ENCODE measurements at regions not wholly inside any gene's neighbourhood (a gene's known extent, or its start where the extent isn't known, plus 50 kb on each side); places are given as distances from the start of the nearest gene placed in this dataset.

DNA sequence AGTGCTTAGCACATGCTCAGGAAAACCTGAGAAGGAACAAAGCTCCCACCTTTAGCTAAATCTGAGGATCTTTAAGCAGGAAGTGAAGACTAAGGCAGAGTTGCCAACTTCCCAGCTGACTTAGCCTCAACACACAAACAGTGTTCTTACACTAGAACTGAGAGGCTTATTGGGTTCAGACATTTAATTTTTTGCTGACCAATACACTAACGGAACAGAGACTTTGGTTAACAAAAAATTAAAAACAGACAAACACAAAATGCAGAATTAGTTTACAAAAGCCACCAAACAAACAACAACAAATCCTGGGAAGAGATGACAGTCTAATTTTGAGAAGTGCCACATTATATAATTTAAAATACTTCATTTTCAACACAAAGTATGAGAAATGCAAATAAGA, 1123.7 kb upstream of the ATXN7L3B start:
- Mint-ChIP-seq H3K36me3 (no peaks in the 10 kb centered on the region), H3K4me3 (no peak overlapping the region), H3K27me3 (no peaks in the 10 kb centered on the region), H3K27ac (no peak overlapping the region), H3K9me3 (peaks cover 8 to 27% (median 27%) of the 10 kb centered on the region in 3 donors), H3K4me1 (no peaks in the 10 kb centered on the region)
- ATAC-seq (replicated peaks in 1 of 4): no peak
- POLR2A ChIA-PET: no interaction called here
- H3K27me3 ChIP-seq (replicated peaks in 1 of 2; ENCODE audit: control insufficient read depth in 2 of 2, extremely low read depth in 1 of 2, insufficient read depth in 2 of 2, low read length in 1 of 2): no peaks in the 10 kb centered on the region
- no peak for DNase-seq
- H3K9me3 ChIP-seq: peaks cover 4% of the 10 kb centered on the region
- no peaks in the 10 kb centered on the region for H3K36me3 ChIP-seq (ENCODE audit: control insufficient read depth in 2 of 2, extremely low read depth in 1 of 2, insufficient read depth in 1 of 2, low read length in 1 of 2)
- H3K4me1 ChIP-seq (ENCODE audit: control insufficient read depth in 1 of 2, extremely low read depth in 1 of 2, insufficient read depth in 2 of 2, low read length in 2 of 2): no peaks in the 10 kb centered on the region
- WGBS (ENCODE audit: insufficient coverage): no CpG with 5 or more reads among the region's 1 CpG
- CTCF ChIA-PET: interaction anchor here in 1 of 2 donors (0.6 kb wide), 1 partner anchor 18 kb away, joined by 4 read pairs; no protein-coding TSS in a partner anchor
- no peak overlapping the region for H3K27ac ChIP-seq (ENCODE audit: low read length)
- no peak overlapping the region for H3K4me3 ChIP-seq (ENCODE audit: control insufficient read depth in 1 of 2, extremely low read depth in 1 of 2, low read length in 1 of 2)

- H3K4me1 ChIP-seq (ENCODE audit: control insufficient read depth in 1 of 2, extremely low read depth in 1 of 2, insufficient read depth in 2 of 2, low read length in 2 of 2): no peaks in the 10 kb centered on the region
- no peak for ATAC-seq (replicated peaks in 1 of 4)
- POLR2A ChIA-PET: no interaction called here
- H3K36me3 Mint-ChIP-seq: no peaks in the 10 kb centered on the region
- H3K9me3 Mint-ChIP-seq: peaks cover 8 to 27% (median 27%) of the 10 kb centered on the region in 3 donors
- no peak overlapping the region for H3K4me3 ChIP-seq (ENCODE audit: control insufficient read depth in 1 of 2, extremely low read depth in 1 of 2, low read length in 1 of 2)
- peaks cover 4% of the 10 kb centered on the region for H3K9me3 ChIP-seq
- no peak overlapping the region for H3K4me3 Mint-ChIP-seq
- DNase-seq: no peak
- CTCF ChIA-PET: no interaction called here
- no peak overlapping the region for H3K27ac Mint-ChIP-seq
- no peaks in the 10 kb centered on the region for H3K27me3 Mint-ChIP-seq
- no peaks in the 10 kb centered on the region for H3K36me3 ChIP-seq (ENCODE audit: control insufficient read depth in 2 of 2, extremely low read depth in 1 of 2, insufficient read depth in 1 of 2, low read length in 1 of 2)
- no peak overlapping the region for H3K27ac ChIP-seq (ENCODE audit: low read length)
- H3K27me3 ChIP-seq (replicated peaks in 1 of 2; ENCODE audit: control insufficient read depth in 2 of 2, extremely low read depth in 1 of 2, insufficient read depth in 2 of 2, low read length in 1 of 2): no peaks in the 10 kb centered on the region
- no CpG with 5 or more reads among the region's 2 CpGs for WGBS (ENCODE audit: insufficient coverage)
- H3K4me1 Mint-ChIP-seq: no peaks in the 10 kb centered on the region
Measured at GRCh38 chr12:73414926-73415325, 1122.7 kb upstream of the ATXN7L3B start.

DNA sequence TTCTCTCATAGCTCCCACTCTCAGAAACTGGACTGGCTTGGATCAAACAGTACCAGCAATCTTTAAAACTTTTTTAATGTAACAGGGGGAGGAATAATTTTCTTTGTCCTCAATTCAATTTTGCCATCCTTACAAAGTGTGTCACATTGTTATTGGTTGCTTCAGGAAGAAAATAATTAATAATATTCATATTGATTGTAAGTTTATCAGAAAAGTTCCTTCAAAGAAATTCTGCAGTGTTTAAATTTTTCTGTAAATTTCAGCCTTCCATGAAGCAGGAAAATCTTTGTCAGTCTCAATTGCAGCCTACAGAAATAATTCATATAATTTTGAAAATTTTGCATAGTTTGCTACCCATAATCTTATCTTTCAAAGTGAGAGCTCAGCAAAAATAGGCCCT, 1119.1 kb upstream of the ATXN7L3B start:
- Histone ChIP-seq H3K36me3 (ENCODE audit: control insufficient read depth in 2 of 2, extremely low read depth in 1 of 2, insufficient read depth in 1 of 2, low read length in 1 of 2) (no peaks in the 10 kb centered on the region), H3K9me3 (no peaks in the 10 kb centered on the region), H3K27me3 (replicated peaks in 1 of 2; ENCODE audit: control insufficient read depth in 2 of 2, extremely low read depth in 1 of 2, insufficient read depth in 2 of 2, low read length in 1 of 2) (no peaks in the 10 kb centered on the region), H3K4me3 (ENCODE audit: control insufficient read depth in 1 of 2, extremely low read depth in 1 of 2, low read length in 1 of 2) (no peak overlapping the region), H3K27ac (ENCODE audit: low read length) (no peak overlapping the region), H3K4me1 (ENCODE audit: control insufficient read depth in 1 of 2, extremely low read depth in 1 of 2, insufficient read depth in 2 of 2, low read length in 2 of 2) (no peaks in the 10 kb centered on the region)
- H3K4me3 Mint-ChIP-seq: no peak overlapping the region
- H3K27me3 Mint-ChIP-seq: no peaks in the 10 kb centered on the region
- H3K4me1 Mint-ChIP-seq: peaks cover 0 to 3% (median 0%) of the 10 kb centered on the region in 3 donors
- H3K9me3 Mint-ChIP-seq: peaks cover 4 to 21% (median 16%) of the 10 kb centered on the region in 3 donors
- ATAC-seq (replicated peaks in 1 of 4): no peak
- POLR2A ChIA-PET: no interaction called here
- no peak overlapping the region for H3K27ac Mint-ChIP-seq
- no peak for DNase-seq
- CTCF ChIA-PET: no interaction called here
- no peaks in the 10 kb centered on the region for H3K36me3 Mint-ChIP-seq

DNA sequence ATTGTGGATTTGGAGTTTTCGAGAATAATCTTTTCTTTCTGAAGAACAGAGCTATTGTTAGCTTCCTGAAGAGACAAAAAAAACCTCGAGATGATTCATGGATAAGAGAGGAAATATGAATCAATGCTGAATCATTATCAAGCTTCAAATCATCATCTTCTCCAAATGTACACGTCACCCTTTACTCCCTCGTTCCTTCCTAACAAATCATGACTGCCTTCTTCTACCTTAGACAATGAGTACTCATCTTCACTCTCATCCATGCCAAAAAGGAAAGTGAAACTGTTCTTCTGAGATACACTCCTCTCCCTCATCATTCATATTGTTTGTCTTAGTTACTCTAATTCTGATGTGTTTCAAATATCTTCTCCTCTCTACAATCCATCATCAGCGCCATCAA, 1115.8 kb upstream of the ATXN7L3B start:
- Histone ChIP-seq H3K27ac (ENCODE audit: low read length) (no peak overlapping the region), H3K9me3 (no peaks in the 10 kb centered on the region), H3K27me3 (replicated peaks in 1 of 2; ENCODE audit: control insufficient read depth in 2 of 2, extremely low read depth in 1 of 2, insufficient read depth in 2 of 2, low read length in 1 of 2) (no peaks in the 10 kb centered on the region), H3K4me1 (ENCODE audit: control insufficient read depth in 1 of 2, extremely low read depth in 1 of 2, insufficient read depth in 2 of 2, low read length in 2 of 2) (no peaks in the 10 kb centered on the region), H3K36me3 (ENCODE audit: control insufficient read depth in 2 of 2, extremely low read depth in 1 of 2, insufficient read depth in 1 of 2, low read length in 1 of 2) (no peaks in the 10 kb centered on the region), H3K4me3 (ENCODE audit: control insufficient read depth in 1 of 2, extremely low read depth in 1 of 2, low read length in 1 of 2) (no peak overlapping the region)
- no peak for DNase-seq
- 65% methylated on average over 2 of the region's 5 CpGs for WGBS (ENCODE audit: insufficient coverage)
- Mint-ChIP-seq H3K27me3 (no peaks in the 10 kb centered on the region), H3K4me3 (peak overlapping the region in 1 of 3 donors; percentile 7), H3K27ac (no peak overlapping the region), H3K4me1 (peaks cover 0 to 3% (median 0%) of the 10 kb centered on the region in 3 donors), H3K9me3 (peaks cover 10 to 20% (median 11%) of the 10 kb centered on the region in 3 donors), H3K36me3 (no peaks in the 10 kb centered on the region)
- no peak for ATAC-seq (replicated peaks in 1 of 4)
- ChIA-PET POLR2A (no interaction called here), CTCF (interaction anchor here in 1 of 2 donors (0.6 kb wide), 1 partner anchor 1156 kb away, joined by 3 read pairs; no protein-coding TSS in a partner anchor)

GRCh38 chr12:73424484-73424883, 1113.2 kb upstream of the ATXN7L3B start:
- 40% methylated on average over 1 of the region's 2 CpGs for WGBS (ENCODE audit: insufficient coverage)
- Histone ChIP-seq H3K4me3 (ENCODE audit: control insufficient read depth in 1 of 2, extremely low read depth in 1 of 2, low read length in 1 of 2) (no peak overlapping the region), H3K36me3 (ENCODE audit: control insufficient read depth in 2 of 2, extremely low read depth in 1 of 2, insufficient read depth in 1 of 2, low read length in 1 of 2) (no peaks in the 10 kb centered on the region), H3K27me3 (replicated peaks in 1 of 2; ENCODE audit: control insufficient read depth in 2 of 2, extremely low read depth in 1 of 2, insufficient read depth in 2 of 2, low read length in 1 of 2) (no peaks in the 10 kb centered on the region), H3K9me3 (no peaks in the 10 kb centered on the region), H3K4me1 (ENCODE audit: control insufficient read depth in 1 of 2, extremely low read depth in 1 of 2, insufficient read depth in 2 of 2, low read length in 2 of 2) (no peaks in the 10 kb centered on the region), H3K27ac (ENCODE audit: low read length) (no peak overlapping the region)
- ChIA-PET CTCF (no interaction called here), POLR2A (no interaction called here)
- Mint-ChIP-seq H3K36me3 (no peaks in the 10 kb centered on the region), H3K27me3 (no peaks in the 10 kb centered on the region), H3K4me3 (no peak overlapping the region), H3K4me1 (peaks cover 0 to 3% (median 0%) of the 10 kb centered on the region in 3 donors), H3K27ac (no peak overlapping the region), H3K9me3 (peaks cover 5 to 14% (median 10%) of the 10 kb centered on the region in 3 donors)
- DNase-seq: no peak
- no peak for ATAC-seq (replicated peaks in 1 of 4)

DNA sequence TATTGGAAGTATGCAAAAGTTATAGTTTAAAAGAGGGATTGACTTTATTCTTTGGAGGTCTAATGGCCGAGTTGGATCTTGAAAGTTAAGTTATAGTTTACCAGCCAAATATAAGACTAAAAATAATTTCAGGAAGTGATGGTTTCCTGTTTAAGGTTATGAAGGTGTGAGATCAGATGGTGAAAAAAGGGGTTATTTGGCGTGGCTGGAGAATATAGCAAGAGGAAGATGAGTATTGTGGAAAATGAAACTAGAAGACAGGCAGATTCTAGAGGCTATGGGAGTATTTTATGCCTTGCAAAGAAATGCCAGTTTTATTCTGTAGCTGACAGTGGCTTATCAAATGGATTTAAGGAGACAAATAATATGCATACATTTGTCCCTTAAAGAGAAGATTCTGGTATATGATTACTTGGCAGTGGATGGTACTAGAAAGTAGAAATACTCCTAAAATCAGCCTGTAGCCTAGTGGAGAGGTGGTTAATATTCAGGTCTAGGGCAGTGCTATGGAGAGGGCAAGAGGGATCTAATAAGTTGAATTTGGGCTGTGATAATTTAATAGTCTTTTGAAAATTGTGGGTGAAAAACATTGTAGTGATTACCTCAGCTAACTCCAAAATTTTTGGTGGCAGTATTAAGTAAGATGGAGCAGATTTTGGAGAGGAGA, 1091.8 kb upstream of the ATXN7L3B start:
- peaks cover 0 to 6% (median 0%) of the 10 kb centered on the region in 3 donors for H3K4me1 Mint-ChIP-seq
- peaks cover 0 to 7% (median 6%) of the 10 kb centered on the region in 3 donors for H3K9me3 Mint-ChIP-seq
- Histone ChIP-seq H3K4me1 (ENCODE audit: control insufficient read depth in 1 of 2, extremely low read depth in 1 of 2, insufficient read depth in 2 of 2, low read length in 2 of 2) (no peaks in the 10 kb centered on the region), H3K36me3 (ENCODE audit: control insufficient read depth in 2 of 2, extremely low read depth in 1 of 2, insufficient read depth in 1 of 2, low read length in 1 of 2) (no peaks in the 10 kb centered on the region), H3K4me3 (ENCODE audit: control insufficient read depth in 1 of 2, extremely low read depth in 1 of 2, low read length in 1 of 2) (no peak overlapping the region), H3K27ac (ENCODE audit: low read length) (no peak overlapping the region), H3K9me3 (no peaks in the 10 kb centered on the region), H3K27me3 (replicated peaks in 1 of 2; ENCODE audit: control insufficient read depth in 2 of 2, extremely low read depth in 1 of 2, insufficient read depth in 2 of 2, low read length in 1 of 2) (no peaks in the 10 kb centered on the region)
- no peaks in the 10 kb centered on the region for H3K36me3 Mint-ChIP-seq
- POLR2A ChIA-PET: no interaction called here
- 0% methylated on average over 1 of the region's 2 CpGs for WGBS (ENCODE audit: insufficient coverage)
- no peak overlapping the region for H3K4me3 Mint-ChIP-seq
- DNase-seq (no peak), ATAC-seq (replicated peaks in 1 of 4) (no peak)
- no peak overlapping the region for H3K27ac Mint-ChIP-seq
- H3K27me3 Mint-ChIP-seq: no peaks in the 10 kb centered on the region
- CTCF ChIA-PET: no interaction called here

All from T-cell (primary cell).